ENCODE measurements at regions not wholly inside any gene's neighbourhood (a gene's known extent, or its start where the extent isn't known, plus 50 kb on each side); places are given as distances from the start of the nearest gene placed in this dataset.
"Not testable (repeated sequence)": the region's sequence is repeated elsewhere in the genome, so short reads cannot be mapped to it uniquely, and the experiment has no call there.

DNA sequence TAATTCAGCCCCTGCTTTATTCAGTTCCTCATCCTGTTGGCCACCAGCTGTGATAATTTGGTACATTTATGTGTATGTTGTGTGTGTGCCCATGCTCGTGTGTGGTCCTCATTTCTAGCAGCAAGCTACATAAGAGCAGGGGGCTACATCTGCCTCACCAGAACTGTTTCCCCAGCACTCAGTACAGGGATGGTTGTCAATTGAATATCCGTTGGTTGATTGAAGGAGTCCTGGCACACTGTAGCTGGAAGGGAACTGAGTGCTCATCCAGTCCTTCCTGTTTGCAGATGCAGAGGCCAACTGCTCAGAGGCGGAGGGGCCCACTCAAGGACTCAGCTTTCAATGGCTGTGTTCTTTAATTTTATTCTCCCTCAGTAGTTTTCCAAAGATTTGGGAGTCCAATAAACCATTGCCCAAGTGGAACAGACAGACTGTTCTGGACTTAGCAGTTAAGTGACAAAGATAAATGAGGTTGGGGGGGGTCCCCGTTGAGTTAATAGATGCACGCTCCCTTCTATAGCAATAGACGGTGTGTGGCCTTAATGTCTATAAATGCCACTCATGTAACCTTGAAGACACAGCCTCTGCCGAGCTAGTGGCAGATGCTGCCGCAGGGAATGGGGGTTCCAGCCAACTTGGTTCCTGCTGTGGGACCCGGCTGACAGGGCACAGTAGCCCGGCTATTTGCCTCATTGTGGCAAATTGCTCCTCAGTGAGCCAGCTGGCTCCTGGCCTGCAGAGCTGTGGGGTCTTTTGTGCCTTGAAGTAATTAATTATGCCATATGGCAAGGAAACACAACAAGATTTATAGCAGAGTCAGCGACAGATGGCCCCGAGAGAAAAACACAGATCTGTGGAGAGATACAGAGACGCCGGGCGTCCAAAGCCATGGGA lies 71.4 kb upstream of the GRK3 start:
- no peak for DNase-seq

DNA sequence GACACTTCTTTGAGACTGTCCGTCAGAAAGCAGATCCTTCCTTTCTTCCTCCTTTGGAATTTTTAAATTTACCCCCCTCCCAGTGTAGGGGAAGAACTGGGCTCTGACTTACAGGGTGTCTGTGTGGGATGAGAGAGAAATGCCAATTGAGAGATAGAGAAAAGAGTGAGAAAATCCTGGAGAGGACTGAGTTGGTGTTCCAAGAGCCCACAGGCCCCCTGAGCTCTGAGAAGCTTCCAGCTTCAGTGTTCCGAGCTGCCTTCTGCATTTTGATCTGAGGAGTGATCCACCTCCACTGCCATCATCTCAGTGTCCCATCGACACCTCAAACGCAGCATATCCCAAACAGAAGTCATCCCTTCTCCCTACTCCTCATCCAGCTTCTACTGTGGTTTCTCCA lies 70.7 kb upstream of the GRK3 start:
- no peak for DNase-seq

DNA sequence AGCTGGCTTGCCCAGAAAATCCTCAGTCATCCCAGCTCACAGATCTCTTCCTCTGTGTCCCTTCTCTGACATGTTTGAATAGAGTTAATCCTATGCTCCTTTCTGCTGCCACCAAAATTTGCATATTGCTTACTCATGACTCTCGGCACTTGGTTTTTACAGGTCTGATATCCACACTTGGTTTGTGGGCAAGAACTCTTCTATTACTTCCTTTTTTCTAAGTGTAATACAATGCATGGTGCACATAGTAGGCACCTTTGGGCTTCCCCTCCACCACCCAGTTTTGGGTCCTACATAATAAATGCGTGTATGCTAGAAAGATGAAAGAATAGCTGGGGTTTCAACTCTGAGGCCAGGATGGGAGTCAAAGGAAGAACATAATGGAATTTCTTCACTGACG lies 69.7 kb upstream of the GRK3 start:
- no peak for DNase-seq

DNA sequence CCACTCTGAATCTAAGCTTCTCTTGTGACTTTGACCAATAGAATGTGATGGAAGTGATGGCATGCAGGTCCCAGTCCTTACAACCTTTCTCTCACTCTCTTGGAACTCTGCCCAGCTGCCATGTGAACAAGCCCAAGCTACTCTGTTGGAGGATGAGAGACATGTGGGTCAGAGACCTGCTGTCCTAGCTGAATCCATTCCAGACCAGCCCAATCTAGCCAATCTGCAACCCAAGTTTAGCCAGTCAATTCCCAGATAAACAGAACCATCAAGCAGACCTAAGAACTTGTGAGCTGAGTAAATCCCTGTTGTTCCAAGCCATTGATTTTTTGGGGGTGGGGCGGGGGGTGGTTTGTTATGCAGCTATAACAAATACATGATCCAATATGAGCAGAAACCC lies 69.2 kb upstream of the GRK3 start:
- no peak for DNase-seq

DNA sequence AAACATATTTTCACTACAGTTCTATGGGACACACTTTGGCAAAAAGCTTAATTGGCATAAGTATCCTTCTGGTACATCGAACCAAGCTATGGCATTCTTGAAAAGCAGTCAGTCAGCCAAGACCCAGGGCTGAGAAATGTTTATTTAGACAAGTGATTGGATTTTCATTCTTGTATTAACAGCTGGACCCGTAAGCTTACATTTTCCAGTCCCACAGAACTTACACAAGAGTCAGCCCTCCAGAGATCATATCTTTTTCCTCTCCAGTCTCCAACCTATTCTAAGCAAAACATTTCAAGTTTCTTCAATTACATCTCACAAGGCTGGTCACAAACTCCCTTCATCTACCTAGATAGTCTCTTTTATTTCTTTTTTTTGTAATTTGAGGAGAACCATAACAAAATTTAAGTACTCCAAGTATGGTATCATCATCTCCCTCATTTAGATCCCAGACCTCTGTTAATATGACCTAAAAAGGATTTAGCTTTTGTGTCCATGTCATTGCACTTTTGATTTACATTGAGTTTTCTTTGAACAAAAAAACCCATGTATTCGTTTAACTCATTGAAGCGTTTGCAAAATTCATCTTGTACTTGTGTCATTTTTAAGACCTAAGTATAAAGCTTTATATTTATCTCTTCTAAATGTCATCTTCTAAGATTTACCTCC lies 67.9 kb upstream of the GRK3 start:
- DNase-seq: no peak

DNA sequence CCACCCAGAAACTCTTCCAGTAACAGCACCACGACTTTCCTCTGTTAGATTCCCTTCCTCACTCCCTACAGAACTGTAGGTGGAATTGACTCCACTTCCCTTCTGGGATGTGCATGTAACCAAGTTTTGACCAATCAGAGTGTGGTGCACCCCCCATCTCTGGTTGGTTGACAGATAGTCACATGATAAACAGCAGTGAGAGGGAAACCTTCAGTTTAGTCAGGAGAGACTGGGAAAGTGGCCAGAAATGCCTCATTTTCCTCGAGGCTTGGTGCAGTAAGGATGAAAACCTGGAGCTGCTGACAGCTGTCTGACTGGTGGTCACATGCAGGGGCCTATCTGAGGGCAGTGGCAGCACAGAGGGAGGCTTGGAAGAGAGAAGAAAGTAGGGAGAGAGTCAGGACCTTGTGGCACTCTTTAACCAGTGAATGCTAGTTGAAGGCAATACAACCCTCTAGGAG lies 67.3 kb upstream of the GRK3 start:
- no peak for DNase-seq

DNA sequence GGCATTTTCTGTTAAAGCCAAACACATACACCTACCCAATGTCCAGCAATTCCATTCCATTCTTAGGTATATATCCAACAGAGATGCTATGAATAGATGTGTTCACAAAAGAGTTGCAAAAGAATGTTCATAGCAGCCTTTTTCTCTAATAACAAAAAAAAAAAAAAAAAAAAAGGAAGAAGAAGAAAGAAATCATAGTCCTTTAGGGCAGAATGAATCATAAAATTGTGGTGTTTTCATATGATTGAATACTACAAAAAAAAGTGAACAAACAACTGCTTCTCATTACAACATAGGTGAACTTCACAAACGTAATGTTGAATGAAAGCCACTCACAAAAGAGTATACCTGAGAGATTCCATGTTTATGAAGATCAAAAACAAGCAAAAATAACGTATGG lies 66.8 kb upstream of the GRK3 start:
- no peak for DNase-seq

DNA sequence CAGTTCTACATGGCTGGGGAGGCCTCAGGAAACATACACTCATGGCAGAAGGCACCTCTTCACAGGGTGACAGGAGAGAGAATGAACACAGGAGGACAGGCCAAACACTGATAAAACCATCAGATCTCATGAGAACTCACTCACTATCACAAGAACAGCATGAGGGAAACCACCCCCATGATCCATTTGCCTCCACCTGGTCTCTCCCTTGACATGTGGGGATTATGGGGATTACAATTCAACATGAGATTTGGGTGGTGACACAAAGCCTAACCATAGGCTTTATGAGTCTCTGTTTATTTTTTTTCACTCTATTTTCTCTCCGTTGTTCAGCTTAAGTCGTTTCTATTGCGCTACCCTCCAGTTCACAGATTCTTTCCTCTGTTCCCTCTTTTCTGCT lies 63.8 kb upstream of the GRK3 start:
- not testable (repeated sequence) for DNase-seq

DNA sequence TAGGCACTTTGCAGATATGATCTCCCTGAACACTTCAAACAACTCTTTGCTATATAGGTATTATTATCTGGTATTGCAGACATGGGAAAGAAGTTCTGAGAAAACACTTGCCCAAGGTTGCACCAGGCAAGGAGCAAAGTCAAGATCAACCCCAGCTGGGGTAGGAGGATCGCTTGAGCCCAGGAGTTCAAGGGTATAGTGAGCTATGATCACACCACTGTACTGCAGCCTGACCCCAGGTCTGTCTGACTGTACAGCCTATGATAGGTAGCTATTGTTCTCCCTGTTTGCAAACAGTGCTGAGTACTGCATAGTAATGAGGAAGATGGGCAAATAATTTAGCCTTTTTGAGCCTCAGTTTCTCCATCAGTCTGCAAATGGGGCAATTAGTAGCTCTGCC lies 60.5 kb upstream of the GRK3 start:
- not testable (repeated sequence) for DNase-seq

DNA sequence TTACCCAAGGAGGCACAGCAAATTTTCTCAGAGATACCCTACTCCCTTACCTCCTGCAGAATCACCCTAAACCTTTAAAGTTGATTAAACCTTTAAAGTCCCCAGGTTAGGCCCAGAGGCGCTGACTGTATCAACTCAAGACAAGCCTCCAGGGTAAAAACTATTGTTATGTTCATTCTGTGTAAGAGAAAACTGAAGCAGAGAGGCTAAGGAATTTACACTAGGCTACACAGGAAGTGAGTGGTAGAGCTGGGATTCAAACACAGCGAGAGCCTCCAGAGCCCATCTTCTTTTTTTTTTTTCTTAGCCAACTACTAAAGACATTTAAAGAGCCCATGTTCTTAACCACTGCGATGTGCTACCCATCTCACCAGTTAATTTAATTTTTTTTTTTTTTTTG lies 56.3 kb upstream of the GRK3 start:
- DNase-seq: no peak

DNA sequence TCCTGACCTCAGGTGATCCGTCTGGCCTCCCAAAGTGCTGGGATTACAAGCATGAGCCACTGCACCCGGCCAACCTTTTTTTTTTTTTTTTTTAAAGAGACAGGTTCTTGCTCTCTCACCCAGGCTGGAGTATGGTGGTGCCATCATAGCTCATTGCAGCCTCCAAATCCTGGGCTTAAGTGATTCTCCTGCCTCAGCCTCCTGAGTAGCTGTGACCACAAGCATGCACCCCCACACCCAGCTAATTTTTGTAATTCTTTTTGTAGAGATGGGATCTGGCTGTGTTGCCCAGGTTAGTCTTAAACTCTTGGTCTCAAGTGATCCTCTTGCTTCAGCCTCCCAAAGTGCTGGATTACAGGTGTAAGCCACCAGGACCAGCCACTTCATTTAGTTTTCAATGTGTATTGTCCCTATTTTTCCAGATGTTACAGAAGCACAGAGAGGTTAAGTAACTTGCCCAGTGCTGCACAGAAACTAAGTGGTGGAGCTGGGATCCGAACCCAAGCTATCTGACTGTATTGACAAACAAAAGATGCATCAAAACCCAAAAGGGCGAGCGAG lies 55.6 kb upstream of the GRK3 start:
- DNase-seq: no peak

DNA sequence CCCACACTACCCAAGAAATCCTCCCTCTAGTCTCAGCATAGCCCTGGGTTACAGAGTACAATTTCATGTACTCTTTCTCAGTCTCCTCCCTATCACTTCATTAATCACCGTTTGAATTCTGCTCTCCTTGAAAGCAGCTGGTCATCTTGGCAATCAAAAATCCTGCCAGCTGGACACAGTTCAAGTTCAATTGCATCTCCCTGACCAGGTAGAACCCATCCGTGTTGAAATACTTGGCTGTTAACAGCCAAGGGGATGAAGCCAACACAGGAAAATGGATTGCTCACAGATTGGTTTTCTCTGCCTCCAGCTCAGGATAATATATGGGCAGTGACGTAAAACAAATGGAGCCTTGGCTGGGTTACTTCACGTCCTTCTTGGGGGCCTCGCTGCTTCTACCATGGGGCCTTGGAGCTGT lies 55.1 kb upstream of the GRK3 start:
- no peak for DNase-seq

DNA sequence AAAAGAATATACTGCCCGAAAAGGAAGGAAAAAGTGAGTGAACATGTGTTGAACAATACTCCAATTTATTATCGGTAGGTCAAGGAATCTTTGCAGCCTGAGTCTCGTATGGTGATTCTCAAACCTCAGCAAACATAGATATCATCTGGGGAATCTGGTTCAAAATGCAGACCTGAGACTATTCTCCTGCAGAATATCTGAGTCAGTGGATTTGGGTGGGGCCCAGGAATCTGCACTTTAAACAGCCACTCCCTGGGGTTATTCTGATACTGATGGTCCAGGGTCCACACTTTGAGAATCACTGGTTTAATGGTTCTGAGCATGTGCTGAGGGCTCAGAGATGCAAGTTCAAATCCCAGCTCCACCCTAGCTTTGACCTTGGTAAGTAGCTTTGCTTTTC lies 53.6 kb upstream of the GRK3 start:
- DNase-seq: no peak

DNA sequence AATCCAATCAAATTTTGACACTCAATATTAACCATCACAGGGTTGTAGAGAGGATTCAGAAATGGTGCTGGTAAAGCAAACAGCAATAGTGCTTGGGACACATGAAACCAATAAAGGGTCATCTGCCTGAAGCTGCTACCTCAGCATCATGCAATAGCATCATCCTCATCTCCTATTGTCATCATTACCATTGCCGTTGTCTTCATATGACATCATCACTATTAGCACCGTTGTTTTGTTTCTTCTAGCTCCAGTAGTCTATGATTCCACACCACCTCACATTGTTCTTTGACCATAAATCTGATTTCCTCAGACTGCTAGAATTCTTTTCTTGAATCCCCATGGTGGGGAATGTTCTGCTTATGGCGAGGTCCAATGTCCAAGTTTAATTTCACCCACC lies 52.8 kb upstream of the GRK3 start:
- DNase-seq: no peak

DNA sequence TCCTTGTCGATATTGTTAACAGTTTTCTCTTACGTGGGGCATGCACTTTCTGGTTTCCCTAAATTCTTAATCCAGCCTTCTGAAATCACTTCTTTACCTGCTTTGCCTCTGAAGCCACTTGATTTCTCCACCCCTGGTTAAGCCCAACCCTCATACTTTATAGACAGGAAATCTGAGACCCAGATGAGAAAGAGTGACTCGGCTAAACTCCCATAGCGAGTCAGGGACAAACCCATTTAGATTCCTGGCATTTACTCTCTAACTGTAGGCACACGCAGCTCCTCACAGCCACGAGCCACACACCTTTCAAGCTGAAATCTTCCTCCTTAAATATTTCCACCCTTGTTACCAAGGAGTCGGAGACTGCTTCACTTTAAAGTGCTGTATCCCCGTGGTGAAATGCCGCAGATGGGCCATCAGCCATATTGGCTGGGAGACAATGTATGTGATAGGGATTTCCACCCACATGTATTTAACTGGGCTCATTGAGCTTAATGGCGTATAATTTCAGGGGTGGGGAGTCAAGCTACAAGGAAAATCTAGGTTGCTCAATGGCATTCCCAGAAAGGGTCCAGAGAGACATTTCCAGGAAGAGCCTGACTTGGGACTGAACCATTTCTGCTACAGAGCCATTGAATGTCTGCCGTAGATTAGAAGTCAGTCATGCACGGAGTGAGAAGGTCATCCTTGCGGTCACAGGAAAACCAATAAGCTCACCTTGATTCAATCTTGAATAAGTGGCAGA lies 49.9 kb upstream of the GRK3 start:
- peak; percentile 17 for DNase-seq
